Dedifferentiated amniotic fluid mesenchymal stem cell (primary cell): ENCODE measurements at regions not wholly inside any gene's neighbourhood (a gene's known extent, or its start where the extent isn't known, plus 50 kb on each side); places are given as distances from the start of the nearest gene placed in this dataset.

Experiments
- DNase-seq: peaks from one replicate; pipeline ENCODE4 v3.0.0-alpha.2; 2016; ENCODE audit errors: extremely low spot score

- no peak for DNase-seq
Observed at GRCh38 chr11:95515371-95515770, 274.2 kb downstream of the FAM76B start.

- DNase-seq = no peak
Observed at GRCh38 chr11:95514416-95515110, 275.0 kb downstream of the FAM76B start.

DNA sequence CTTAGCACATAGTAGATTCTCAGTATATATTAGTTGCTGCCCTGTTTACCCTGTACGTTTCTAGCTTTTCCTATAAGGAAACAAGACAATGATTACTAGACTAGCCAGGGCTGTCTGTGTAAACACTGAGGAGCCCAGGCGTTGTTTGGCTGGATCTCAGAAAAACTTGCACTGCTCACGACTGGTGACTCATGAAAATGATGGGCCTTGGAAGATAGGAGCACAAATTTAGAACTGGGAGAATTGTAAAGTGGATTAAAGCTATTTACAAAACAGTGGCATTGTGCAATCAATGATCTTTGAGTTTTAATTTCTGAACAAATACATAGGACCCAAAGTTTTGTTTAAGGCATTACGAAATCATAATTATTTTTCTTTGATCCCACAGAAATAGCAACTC is 276.9 kb downstream of the FAM76B start:
- DNase-seq = peak; percentile 87

DNA sequence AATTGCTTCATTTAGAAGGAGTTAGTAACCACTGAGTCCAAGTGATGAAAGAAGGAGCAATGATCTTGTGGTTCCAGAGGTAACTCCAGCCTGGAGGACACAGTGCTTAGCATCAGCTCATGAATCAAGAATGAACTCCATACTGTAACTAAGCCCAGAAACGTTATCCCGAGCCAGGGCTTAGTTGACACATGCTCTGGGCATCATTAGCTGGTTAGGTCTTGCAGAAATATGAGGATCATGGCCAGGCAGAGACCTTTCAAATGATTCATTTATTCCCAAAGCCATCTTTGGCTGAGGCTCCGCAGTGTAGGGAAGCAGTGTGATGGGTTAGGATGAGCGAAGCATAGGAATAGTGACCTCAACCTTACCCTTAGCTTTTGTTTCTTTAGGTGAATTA is 277.4 kb downstream of the FAM76B start:
- peak; percentile 85 for DNase-seq

- DNase-seq = no peak
Observed at GRCh38 chr11:95508219-95508890, 277.4 kb upstream of the SESN3 start.

- no peak for DNase-seq
Observed at GRCh38 chr11:95507794-95508193, 276.8 kb upstream of the SESN3 start.

- DNase-seq = no peak
Observed at GRCh38 chr11:95506777-95507176, 275.8 kb upstream of the SESN3 start.

GRCh38 chr11:95505927-95506426 is 275.0 kb upstream of the SESN3 start:
- DNase-seq = peak; percentile 80

DNA sequence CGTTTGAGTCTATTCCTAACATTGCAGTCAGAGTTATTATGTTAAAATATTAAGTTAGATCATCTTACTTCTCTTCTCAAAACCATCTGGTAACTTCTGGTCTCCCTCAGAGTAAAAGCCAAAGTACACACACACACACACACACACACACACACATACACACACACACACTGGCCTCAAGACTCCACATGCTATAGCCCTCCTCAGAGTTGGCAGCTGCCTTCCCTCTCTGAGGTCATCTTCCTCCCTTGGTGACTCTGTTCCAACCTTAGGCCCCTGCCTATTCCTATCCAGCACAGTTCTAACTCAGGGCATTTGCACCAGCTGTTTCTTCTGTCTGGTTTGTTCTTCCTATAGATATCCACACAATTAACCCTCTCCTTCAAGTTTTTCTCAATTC is 272.0 kb upstream of the SESN3 start:
- no peak for DNase-seq

DNA sequence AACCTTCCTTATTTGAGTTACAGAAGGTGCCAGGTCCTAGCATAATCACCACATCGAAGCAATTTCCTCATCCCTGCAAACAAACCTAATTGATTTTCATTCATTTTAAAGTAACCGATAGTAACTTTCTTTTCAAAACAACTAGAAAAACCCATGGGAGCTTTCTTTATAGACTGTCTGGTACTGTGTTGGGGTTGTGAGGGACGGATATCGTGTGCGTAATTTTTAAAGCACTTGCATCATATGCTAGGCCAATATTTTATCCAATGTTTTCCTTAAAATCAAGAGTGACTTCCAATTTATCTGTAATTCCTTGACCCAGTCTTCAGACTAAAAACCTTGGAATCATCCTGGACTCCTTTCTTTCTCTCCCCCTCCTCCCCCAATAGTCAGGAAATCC is 271.5 kb upstream of the SESN3 start:
- no peak for DNase-seq

GRCh38 chr11:95501761-95502266 is 270.8 kb upstream of the SESN3 start:
- DNase-seq = no peak

DNA sequence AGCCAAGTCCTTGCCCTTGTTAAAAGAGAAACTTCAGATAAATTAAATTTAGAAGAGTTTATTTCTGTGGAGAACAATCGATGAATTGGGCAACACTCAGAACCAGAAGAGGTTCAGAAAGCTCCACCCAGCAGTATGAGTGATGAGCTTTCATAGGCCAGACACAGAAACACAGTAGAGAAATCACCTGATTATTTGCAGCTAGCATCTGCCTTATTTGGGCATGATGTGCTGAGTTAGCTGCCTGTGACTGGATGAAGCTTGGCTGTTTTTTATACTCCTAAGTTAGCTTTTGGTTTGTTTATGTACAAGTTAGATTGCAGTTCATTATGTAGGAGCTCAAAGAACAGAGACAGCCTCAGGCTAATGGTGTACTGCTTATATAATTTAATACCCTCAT is 269.5 kb upstream of the SESN3 start:
- DNase-seq = no peak

DNA sequence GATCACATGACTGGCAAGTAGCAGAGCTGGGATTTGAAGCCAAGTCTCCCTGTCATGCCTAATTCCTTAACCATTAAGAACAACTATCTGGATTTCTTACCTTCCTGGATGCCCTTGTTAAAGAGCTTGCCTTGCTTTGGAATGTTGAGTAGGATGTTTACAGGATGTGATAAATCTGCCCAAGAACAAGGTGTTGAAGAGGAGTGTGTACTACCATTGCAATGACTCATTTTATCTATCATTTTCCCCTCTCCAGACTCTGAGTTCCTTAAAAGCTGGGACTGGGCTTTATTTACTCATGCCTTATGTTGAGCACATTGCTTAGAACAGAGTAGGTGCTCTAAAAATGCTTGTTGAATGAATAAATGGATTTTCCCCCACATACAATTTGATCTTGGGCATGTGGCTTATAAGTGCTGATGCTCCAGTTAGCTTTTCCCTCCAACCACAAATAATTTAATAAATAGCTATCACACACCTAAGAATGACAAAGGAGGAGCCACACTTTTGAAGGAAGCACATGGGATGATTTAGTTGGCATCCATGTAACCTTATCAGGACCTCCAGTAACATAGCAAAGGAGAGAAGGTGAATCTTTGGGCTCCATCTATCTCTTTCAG is 268.6 kb upstream of the SESN3 start:
- DNase-seq = no peak

DNA sequence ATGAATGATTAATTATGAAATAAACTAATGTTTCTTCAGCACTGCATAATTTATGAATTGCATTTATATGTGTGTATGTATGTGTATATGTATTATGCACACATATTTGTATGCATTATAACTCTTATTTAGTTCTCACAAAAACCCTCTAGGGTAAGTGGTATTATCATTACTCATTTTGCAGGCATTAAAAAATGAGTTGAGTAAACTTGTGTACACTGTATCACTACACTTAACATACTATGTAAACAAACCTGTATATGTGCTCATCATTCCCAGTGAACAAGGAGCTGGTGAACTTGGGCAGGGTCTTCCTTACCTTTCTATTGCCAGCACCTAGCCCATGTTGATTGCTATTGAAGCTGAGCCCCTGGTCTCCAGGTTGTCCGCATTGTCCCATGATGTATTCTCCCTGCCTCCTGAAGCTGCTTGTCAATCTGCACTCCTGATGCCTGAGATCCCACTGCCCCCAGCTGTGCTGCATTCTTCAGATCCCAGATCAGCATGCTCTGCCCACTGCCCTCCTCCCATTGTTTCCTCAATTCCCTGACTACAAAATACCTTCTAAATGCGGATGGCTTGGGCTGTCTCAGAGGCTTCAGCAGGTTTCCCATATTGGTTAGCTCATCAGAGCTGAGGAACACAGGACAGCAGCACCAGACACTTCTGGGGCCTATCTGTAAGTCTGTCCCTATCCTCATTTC is 267.9 kb upstream of the SESN3 start:
- no peak for DNase-seq

DNA sequence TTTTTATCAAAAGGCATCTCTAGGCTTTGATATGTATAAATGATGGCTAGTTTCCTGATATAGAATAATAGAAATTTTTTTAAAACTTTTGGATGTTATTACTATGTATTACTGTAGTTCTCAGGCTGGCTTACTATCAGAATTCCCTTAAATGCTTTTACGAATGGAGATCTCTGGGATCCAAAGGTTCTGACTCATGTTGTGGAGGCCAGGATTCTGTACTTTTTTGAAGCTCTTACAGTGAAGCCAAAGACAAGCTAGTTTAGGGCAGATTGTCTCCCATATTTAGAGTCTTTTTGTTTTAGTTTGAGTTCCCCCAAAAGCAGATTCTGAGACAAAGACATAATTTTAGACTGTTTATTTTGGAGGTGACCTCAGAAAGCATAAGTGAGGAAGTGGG is 265.9 kb upstream of the SESN3 start:
- DNase-seq = no peak

- DNase-seq = no peak
Observed at GRCh38 chr11:95495706-95496105, 264.7 kb upstream of the SESN3 start.

GRCh38 chr11:95494856-95495255 is 263.9 kb upstream of the SESN3 start:
- DNase-seq = no peak

DNA sequence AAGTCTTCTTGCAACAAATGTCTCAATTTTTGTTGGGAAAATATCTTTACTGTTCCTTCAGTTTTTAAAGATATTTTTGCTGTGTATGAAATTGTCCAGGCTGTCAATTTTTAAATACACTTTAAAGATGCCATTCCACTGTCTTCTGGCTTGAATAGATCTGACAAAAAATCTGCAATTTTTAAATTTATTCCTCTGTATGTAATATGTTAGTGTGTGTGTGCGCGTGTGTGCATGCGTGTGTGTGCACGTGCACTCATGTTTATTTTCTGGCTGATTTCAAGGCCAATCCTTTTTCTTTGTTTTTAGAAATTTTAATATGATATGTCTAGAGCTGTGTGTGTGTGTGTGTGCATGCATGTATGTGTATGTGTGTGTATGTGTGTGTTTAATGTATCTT is 263.2 kb upstream of the SESN3 start:
- DNase-seq = no peak

GRCh38 chr11:95490625-95491024 is 259.6 kb upstream of the SESN3 start:
- no peak for DNase-seq

DNA sequence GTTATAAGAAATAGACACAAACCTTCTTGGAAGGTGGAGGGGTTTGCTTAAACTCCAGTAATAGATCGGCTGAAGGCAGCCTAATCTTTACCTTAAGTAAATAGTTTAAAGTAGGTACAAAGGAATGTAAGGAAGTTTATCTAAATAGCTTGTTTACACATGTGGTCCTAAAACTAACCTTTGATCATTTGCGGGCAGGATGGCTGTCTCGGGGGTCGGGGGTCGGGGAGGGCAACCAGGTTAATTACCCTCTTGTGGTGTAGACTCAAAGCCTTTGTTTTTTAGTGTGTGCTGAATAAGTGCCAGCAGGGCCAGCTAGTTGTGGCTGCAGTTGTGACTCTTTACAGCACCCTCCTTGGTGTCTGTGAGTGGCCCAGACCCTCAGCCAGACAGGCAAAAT is 256.9 kb upstream of the SESN3 start:
- no peak for DNase-seq

DNA sequence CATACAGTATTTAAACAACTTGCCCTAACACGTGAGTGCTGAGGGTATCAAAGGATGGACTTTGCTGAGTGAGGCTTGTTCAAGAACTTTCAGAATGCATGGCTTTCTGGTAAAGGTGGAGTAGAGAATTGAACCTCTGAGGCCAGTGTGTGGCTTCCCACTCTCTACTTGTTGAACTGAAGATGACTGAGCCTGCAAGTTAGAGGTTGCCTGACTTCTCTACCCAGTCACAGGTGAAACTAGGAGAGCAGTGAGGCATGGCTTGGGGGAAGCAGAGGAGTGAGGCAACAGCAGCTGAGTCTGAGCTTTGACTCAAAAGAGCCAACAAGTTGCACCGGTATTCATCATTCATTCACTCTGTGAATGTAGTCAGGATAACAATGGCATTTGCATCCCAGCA is 256.4 kb upstream of the SESN3 start:
- no peak for DNase-seq

- DNase-seq = no peak
Observed at GRCh38 chr11:95486979-95487378, 256.0 kb upstream of the SESN3 start.
